Lung (tissue), 11 donors: ENCODE measurements at regions not wholly inside any gene's neighbourhood (a gene's known extent, or its start where the extent isn't known, plus 50 kb on each side); places are given as distances from the start of the nearest gene placed in this dataset.

Experiments used
- ATAC-seq: fragments of 200-7000 bp; cut with Tn5 transposase; one replicate; pipeline ENCODE4 v1.9.1; 2020; ENCODE audit warnings: moderate number of reproducible peaks; ENCODE audit not compliant: insufficient read depth, low FRiP score
- DNase-seq, 3 donors: peaks; one replicate each; pipeline ENCODE4 v3.0.0-alpha.2; 2013 to 2017
- H3K27ac ChIP-seq, 2 donors: one replicate each; pipeline ENCODE4 v1.5.1; 2013; ENCODE audit warnings: mild to moderate bottlenecking in 2 of 2, moderate library complexity in 2 of 2, control low read depth in 1 of 2, inconsistent platforms in 1 of 2, low read depth in 1 of 2, low read length in 1 of 2
- H3K27me3 ChIP-seq, 3 donors: one replicate each; pipeline ENCODE4 v1.5.1; 2013; ENCODE audit warnings: low read length in 2 of 3; ENCODE audit not compliant: control insufficient read depth in 3 of 3, insufficient read depth in 3 of 3
- H3K36me3 ChIP-seq, 4 donors: one replicate each; pipeline ENCODE4 v1.5.1; 2013; ENCODE audit warnings: low read length in 4 of 4, mild to moderate bottlenecking in 1 of 4, moderate library complexity in 1 of 4; ENCODE audit not compliant: control insufficient read depth in 4 of 4, insufficient read depth in 4 of 4
- H3K4me1 ChIP-seq, 5 donors: one replicate each; pipeline ENCODE4 v1.5.1; 2013; ENCODE audit warnings: low read length in 5 of 5, mild to moderate bottlenecking in 2 of 5, moderate library complexity in 1 of 5; ENCODE audit not compliant: control insufficient read depth in 5 of 5, insufficient read depth in 5 of 5
- H3K4me3 ChIP-seq: one replicate; pipeline ENCODE4 v1.5.1; 2013; ENCODE audit warnings: mild to moderate bottlenecking, control low read depth, moderate library complexity
- H3K9ac ChIP-seq, 2 donors: one replicate each; pipeline ENCODE4 v1.5.1; 2013; ENCODE audit warnings: low read length in 2 of 2, control low read depth in 1 of 2; ENCODE audit not compliant: insufficient read depth in 1 of 2
- H3K9me3 ChIP-seq, 4 donors: one replicate each; pipeline ENCODE4 v1.5.1; 2013; ENCODE audit warnings: low read length in 3 of 4, mild to moderate bottlenecking in 1 of 4, moderate library complexity in 1 of 4; ENCODE audit not compliant: control insufficient read depth in 4 of 4, insufficient read depth in 3 of 4
- WGBS, 2 donors: extraction: QIAGEN DNeasy Blood & Tissue Kit; methylation state at CpG; one replicate each; pipeline ENCODE4 v1.1.7; 2013; 5-methylcytosine and 5-hydroxymethylcytosine counted together
- TF ChIP-seq, protein P1 (sequence below): IDR thresholded peaks from 2 replicates; pipeline ENCODE4 v1.5.1; 2012; ENCODE audit warnings: mild to moderate bottlenecking; ENCODE audit errors: control extremely low read depth, extremely low read depth
- donor health status: control.
- donor health status: control.
- donor health status: Bipolar disorder and iron deficiency.
- donor health status: healthy.
- donor health status: DM: yes; HTN: yes; CAD: no.

DNA sequence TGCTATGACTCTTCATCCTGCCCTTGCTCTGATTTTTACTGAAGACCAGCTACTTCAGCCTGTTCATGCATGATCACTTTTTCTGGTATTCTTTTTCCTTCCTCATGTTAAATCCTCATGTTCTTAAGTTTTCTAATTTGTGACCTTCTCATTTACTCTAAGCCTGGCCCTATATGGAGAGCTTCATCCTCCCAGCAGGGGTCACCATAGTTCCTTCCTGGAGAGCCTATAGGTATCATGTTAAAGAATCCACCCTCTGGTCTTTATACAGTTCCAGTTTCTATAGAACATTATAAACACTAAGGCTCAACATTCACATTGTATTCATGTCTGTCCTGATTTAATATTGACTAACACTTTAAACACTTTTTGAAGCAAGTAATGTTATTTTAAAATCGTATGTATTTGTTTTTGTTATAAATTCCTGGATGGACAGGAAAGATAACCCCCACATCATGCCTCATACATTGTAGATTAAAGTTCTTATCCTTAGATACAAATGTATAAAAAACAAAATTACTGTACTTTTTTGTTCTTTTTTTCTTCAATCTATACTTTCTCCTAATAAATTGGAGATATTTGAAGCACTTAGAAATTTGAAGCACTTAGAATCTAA is 53.8 kb upstream of the OTUD4 start:
- Histone ChIP-seq H3K36me3 (no peaks in the 10 kb centered on the region), H3K27me3 (no peaks in the 10 kb centered on the region), H3K9ac (no peak overlapping the region), H3K4me1 (peaks cover 0 to 4% (median 0%) of the 10 kb centered on the region in 5 donors), H3K27ac (no peak overlapping the region), H3K4me3 (no peak overlapping the region), H3K9me3 (no peaks in the 10 kb centered on the region)
- TF ChIP-seq, protein P1, sequence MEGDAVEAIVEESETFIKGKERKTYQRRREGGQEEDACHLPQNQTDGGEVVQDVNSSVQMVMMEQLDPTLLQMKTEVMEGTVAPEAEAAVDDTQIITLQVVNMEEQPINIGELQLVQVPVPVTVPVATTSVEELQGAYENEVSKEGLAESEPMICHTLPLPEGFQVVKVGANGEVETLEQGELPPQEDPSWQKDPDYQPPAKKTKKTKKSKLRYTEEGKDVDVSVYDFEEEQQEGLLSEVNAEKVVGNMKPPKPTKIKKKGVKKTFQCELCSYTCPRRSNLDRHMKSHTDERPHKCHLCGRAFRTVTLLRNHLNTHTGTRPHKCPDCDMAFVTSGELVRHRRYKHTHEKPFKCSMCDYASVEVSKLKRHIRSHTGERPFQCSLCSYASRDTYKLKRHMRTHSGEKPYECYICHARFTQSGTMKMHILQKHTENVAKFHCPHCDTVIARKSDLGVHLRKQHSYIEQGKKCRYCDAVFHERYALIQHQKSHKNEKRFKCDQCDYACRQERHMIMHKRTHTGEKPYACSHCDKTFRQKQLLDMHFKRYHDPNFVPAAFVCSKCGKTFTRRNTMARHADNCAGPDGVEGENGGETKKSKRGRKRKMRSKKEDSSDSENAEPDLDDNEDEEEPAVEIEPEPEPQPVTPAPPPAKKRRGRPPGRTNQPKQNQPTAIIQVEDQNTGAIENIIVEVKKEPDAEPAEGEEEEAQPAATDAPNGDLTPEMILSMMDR, result peak; percentile 38
- WGBS, 2 donors, result 26 to 29% methylated on average over 1 of the region's 1 CpG
- ATAC-seq (peak; percentile 41), DNase-seq (peak; percentile 61 to 82 (median 78))

DNA sequence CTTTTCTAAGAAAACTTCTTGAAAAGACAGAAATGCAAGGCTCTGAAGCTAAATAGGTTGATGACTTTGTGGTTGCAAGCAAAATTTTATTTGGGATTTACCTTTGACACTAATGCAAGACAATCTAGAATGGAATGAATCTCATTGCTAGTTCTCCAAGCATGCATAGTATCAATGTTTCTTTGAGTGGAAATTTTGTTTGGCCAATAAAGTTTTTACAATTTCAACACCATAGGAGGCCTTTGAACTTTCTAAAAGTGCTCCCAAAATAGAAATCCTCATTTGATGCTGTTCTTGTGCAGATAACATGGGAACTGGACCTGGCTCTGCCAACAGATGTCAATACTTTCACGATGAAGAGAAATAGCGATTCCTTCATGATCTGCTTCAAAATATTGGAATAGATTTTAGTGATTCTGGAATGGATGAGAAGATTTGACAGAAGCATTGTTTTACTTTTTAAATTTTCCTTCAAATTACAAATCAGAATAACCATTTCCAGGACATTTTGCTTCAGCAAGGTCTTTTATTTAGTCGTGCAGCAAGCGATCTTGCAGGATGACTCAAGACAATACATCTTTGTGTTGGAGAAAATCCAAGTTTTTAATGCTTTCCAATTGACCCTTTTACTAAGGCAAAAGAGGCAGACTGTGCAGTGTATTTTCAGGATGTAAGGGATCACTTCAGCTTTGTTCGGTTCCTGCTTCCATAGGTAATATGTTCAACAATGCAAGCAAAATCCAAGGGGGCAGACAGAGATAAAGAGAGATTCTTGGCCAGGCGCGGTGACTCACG is 51.7 kb upstream of the OTUD4 start:
- no peaks in the 10 kb centered on the region for H3K27me3 ChIP-seq
- no peak overlapping the region for H3K4me3 ChIP-seq
- ATAC-seq (no peak), DNase-seq (no peak)
- H3K9me3 ChIP-seq, result peaks cover 0 to 3% (median 0%) of the 10 kb centered on the region in 4 donors
- TF ChIP-seq, protein P1, result no peak
- peaks cover 0 to 4% (median 0%) of the 10 kb centered on the region in 5 donors for H3K4me1 ChIP-seq
- WGBS, 2 donors, result 82 to 90% methylated on average over 8 of the region's 8 CpGs
- H3K36me3 ChIP-seq, result no peaks in the 10 kb centered on the region
- H3K9ac ChIP-seq, result no peak overlapping the region
- H3K27ac ChIP-seq, result no peak overlapping the region

DNA sequence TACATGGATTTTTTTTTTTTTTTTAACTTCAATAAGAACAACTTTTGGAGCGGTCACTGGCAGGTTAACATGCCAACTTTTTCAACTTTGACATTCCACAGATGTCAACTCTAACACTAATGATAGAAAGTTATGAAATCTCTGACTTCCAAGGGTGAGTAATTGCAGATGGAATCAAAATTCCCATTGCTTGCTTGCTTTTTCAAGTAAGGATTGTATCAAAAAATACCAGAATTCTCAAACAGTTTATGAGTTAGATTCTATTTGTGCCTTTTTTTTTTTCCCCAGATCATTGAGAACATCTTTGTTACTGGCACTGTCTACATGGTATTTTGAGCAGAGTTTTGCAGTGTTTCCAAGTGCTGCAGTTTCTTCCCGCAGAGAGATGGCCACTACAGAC is 50.3 kb upstream of the OTUD4 start:
- H3K4me1 ChIP-seq, result peaks cover 0 to 4% (median 0%) of the 10 kb centered on the region in 5 donors
- 70 to 88% methylated on average over 2 of the region's 2 CpGs for WGBS, 2 donors
- H3K4me3 ChIP-seq, result no peak overlapping the region
- peaks cover 0 to 3% (median 0%) of the 10 kb centered on the region in 4 donors for H3K9me3 ChIP-seq
- peak in 2 of 3 donors; percentile 28 to 52 for DNase-seq
- H3K27me3 ChIP-seq, result no peaks in the 10 kb centered on the region
- TF ChIP-seq, protein P1, result no peak
- ATAC-seq, result no peak
- H3K9ac ChIP-seq, result no peak overlapping the region
- H3K36me3 ChIP-seq, result no peaks in the 10 kb centered on the region
- no peak overlapping the region for H3K27ac ChIP-seq
